ENCODE measurements at regions not wholly inside any gene's neighbourhood (a gene's known extent, or its start where the extent isn't known, plus 50 kb on each side); places are given as distances from the start of the nearest gene placed in this dataset.

DNA sequence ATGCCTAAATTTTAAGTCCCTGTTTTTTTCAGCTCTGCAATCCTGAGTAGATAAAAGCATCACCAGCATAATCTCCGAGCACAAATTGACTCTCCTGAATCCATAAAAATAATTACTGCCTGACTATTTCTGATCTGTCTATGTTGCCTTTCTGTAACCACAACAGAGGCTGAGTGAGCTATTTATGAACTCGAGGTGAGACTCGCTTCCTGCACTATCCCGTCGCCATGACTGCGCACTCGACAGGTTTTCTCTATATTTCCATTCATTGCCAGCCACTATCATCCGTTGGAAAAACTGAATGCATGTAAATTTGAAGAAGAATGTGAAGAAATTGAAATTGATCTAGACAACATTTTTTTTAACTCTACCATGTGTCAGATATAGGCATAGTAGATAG, 897.2 kb downstream of the ADGRL2 start:
- H3K27ac ChIP-seq (ENCODE audit: low read depth, low read length): no peak overlapping the region
- no peak overlapping the region for H3K4me3 ChIP-seq (ENCODE audit: low read length in 3 of 3)
- H3K9ac ChIP-seq (ENCODE audit: low read depth in 1 of 3, low read length in 3 of 3): no peak overlapping the region
- H3K36me3 ChIP-seq (ENCODE audit: control insufficient read depth in 3 of 3, insufficient read depth in 3 of 3, low read length in 3 of 3): no peaks in the 10 kb centered on the region
- no peaks in the 10 kb centered on the region for H3K9me3 ChIP-seq (ENCODE audit: control insufficient read depth in 3 of 3, low read length in 3 of 3)
- H3K4me1 ChIP-seq (ENCODE audit: control insufficient read depth in 3 of 3, insufficient read depth in 3 of 3, low read length in 3 of 3): no peaks in the 10 kb centered on the region
- no peaks in the 10 kb centered on the region for H3K27me3 ChIP-seq (ENCODE audit: control insufficient read depth in 3 of 3, insufficient read depth in 3 of 3, low read length in 3 of 3)

DNA sequence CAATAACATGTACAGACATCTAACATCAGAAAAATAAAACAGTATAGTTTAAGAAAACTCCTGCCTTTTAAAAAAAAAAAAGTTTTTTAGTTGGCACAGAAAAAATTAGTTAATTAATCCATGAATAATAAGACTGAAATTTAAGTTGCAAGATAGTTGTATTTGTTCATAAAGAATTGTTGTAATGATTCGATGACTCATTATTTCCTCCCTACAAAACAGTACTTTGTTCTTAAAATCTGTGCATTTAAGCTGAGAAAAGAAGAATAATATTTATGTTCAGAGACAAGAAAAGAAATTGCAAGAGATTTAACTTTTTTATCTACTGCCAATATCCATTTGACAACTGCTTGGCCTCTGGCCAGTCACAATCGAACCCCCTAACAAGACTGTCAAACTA, 894.7 kb downstream of the ADGRL2 start:
- H3K27me3 ChIP-seq (ENCODE audit: control insufficient read depth in 3 of 3, insufficient read depth in 3 of 3, low read length in 3 of 3): no peaks in the 10 kb centered on the region

DNA sequence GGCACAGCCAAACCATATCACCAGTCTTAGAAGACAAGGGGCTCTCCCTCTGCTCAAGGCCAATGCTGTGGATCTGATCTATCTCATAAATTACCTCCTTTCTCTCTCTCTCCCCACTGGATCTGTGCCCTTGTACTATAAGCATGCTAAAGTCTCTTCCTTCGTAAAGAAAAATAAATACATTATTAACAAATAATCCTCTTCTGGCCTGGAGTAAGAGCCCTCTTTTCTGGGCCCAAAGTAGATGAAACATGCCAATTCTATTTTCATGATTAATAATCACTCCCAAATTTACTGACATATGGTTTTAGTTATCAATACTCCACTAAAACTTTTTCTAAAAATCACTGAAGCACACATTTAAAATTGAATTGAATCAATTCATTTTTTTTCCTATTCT, 889.7 kb downstream of the ADGRL2 start:
- H3K9ac ChIP-seq (ENCODE audit: low read depth in 1 of 3, low read length in 3 of 3): no peak overlapping the region
- H3K4me3 ChIP-seq (ENCODE audit: low read length in 3 of 3): no peak overlapping the region
- H3K27me3 ChIP-seq (ENCODE audit: control insufficient read depth in 3 of 3, insufficient read depth in 3 of 3, low read length in 3 of 3): no peaks in the 10 kb centered on the region
- no peaks in the 10 kb centered on the region for H3K4me1 ChIP-seq (ENCODE audit: control insufficient read depth in 3 of 3, insufficient read depth in 3 of 3, low read length in 3 of 3)
- H3K36me3 ChIP-seq (ENCODE audit: control insufficient read depth in 3 of 3, insufficient read depth in 3 of 3, low read length in 3 of 3): no peaks in the 10 kb centered on the region
- H3K9me3 ChIP-seq (ENCODE audit: control insufficient read depth in 3 of 3, low read length in 3 of 3): peaks cover 0 to 7% (median 0%) of the 10 kb centered on the region in 3 donors
- H3K27ac ChIP-seq (ENCODE audit: low read depth, low read length): no peak overlapping the region

More for the DNA sequence above, 894.7 kb downstream of the ADGRL2 start:
- Histone ChIP-seq H3K4me1 (ENCODE audit: control insufficient read depth in 3 of 3, insufficient read depth in 3 of 3, low read length in 3 of 3) (no peaks in the 10 kb centered on the region), H3K9ac (ENCODE audit: low read depth in 1 of 3, low read length in 3 of 3) (no peak overlapping the region), H3K36me3 (ENCODE audit: control insufficient read depth in 3 of 3, insufficient read depth in 3 of 3, low read length in 3 of 3) (no peaks in the 10 kb centered on the region), H3K27ac (ENCODE audit: low read depth, low read length) (no peak overlapping the region), H3K9me3 (ENCODE audit: control insufficient read depth in 3 of 3, low read length in 3 of 3) (no peaks in the 10 kb centered on the region), H3K4me3 (ENCODE audit: low read length in 3 of 3) (no peak overlapping the region)

DNA sequence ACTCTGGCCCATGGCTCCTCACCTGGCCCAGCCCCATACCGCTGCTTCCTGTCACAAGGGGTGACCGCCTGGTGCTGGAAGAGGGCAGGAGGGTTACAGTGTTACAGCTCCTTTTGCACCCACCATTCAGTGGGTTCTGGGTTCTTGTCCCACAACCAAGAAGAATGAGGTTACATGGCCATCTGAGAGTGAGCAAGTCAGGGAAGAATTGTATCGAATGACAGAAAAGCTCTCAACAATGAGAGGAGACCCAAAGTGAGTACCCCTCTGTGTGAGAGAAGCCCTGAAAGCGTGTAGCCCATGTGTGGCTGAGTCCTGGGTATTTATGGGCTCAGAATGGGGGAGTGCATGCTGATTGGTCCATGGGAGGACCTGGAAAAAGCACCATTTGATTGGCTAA, 888.5 kb downstream of the ADGRL2 start:
- H3K9me3 ChIP-seq (ENCODE audit: control insufficient read depth in 3 of 3, low read length in 3 of 3): peaks cover 0 to 7% (median 0%) of the 10 kb centered on the region in 3 donors
- no peak overlapping the region for H3K9ac ChIP-seq (ENCODE audit: low read depth in 1 of 3, low read length in 3 of 3)
- H3K4me3 ChIP-seq (ENCODE audit: low read length in 3 of 3): no peak overlapping the region
- H3K4me1 ChIP-seq (ENCODE audit: control insufficient read depth in 3 of 3, insufficient read depth in 3 of 3, low read length in 3 of 3): no peaks in the 10 kb centered on the region
- no peak overlapping the region for H3K27ac ChIP-seq (ENCODE audit: low read depth, low read length)
- no peaks in the 10 kb centered on the region for H3K27me3 ChIP-seq (ENCODE audit: control insufficient read depth in 3 of 3, insufficient read depth in 3 of 3, low read length in 3 of 3)
- no peaks in the 10 kb centered on the region for H3K36me3 ChIP-seq (ENCODE audit: control insufficient read depth in 3 of 3, insufficient read depth in 3 of 3, low read length in 3 of 3)

DNA sequence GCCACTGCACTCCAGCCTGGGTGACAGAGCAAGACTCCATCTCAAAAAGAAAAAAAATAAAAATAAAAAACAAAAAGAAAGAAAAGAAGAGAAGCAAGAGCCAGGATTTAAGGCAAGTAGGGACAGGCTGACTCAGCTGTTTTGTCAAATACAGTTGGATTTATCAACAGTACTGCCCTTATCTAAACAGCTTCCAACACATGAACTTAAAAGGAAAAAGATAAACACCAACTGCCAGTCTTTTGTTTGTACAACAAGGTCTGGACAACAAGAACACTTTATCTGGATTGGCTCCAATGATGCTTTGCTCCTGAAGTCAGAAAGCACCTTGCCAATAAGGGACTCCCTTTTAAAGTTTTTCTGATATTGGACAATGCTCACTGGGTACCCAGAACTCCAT, 886.0 kb downstream of the ADGRL2 start:
- Histone ChIP-seq H3K9me3 (ENCODE audit: control insufficient read depth in 3 of 3, low read length in 3 of 3) (peaks cover 0 to 7% (median 0%) of the 10 kb centered on the region in 3 donors), H3K4me3 (ENCODE audit: low read length in 3 of 3) (no peak overlapping the region), H3K9ac (ENCODE audit: low read depth in 1 of 3, low read length in 3 of 3) (no peak overlapping the region), H3K36me3 (ENCODE audit: control insufficient read depth in 3 of 3, insufficient read depth in 3 of 3, low read length in 3 of 3) (no peaks in the 10 kb centered on the region), H3K27ac (ENCODE audit: low read depth, low read length) (no peak overlapping the region), H3K27me3 (ENCODE audit: control insufficient read depth in 3 of 3, insufficient read depth in 3 of 3, low read length in 3 of 3) (no peaks in the 10 kb centered on the region), H3K4me1 (ENCODE audit: control insufficient read depth in 3 of 3, insufficient read depth in 3 of 3, low read length in 3 of 3) (no peaks in the 10 kb centered on the region)

DNA sequence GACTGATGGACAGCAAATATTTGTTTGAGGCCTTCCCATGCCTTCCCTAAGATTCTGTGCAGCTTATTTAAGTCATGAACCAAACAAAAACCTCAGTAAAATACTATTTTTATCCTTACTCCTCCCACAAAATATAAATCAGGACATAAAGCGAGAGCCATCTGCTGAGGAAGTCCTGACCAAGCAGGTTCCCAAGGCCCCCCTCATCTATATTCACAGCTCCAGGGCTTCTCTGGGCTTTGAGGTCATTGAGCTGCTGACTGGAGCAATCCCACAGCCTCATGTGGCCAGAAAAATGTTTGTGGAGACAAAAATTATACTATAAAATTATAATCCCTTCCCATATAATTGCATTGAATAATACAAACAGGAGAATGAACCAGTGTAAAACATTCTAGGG, 846.2 kb downstream of the ADGRL2 start:
- no peaks in the 10 kb centered on the region for H3K27me3 ChIP-seq (ENCODE audit: control insufficient read depth in 3 of 3, insufficient read depth in 3 of 3, low read length in 3 of 3)
- H3K4me1 ChIP-seq (ENCODE audit: control insufficient read depth in 3 of 3, insufficient read depth in 3 of 3, low read length in 3 of 3): no peaks in the 10 kb centered on the region
- no peak overlapping the region for H3K4me3 ChIP-seq (ENCODE audit: low read length in 3 of 3)
- H3K27ac ChIP-seq (ENCODE audit: low read depth, low read length): no peak overlapping the region
- H3K9me3 ChIP-seq (ENCODE audit: control insufficient read depth in 3 of 3, low read length in 3 of 3): no peaks in the 10 kb centered on the region
- H3K9ac ChIP-seq (ENCODE audit: low read depth in 1 of 3, low read length in 3 of 3): no peak overlapping the region
- H3K36me3 ChIP-seq (ENCODE audit: control insufficient read depth in 3 of 3, insufficient read depth in 3 of 3, low read length in 3 of 3): no peaks in the 10 kb centered on the region

DNA sequence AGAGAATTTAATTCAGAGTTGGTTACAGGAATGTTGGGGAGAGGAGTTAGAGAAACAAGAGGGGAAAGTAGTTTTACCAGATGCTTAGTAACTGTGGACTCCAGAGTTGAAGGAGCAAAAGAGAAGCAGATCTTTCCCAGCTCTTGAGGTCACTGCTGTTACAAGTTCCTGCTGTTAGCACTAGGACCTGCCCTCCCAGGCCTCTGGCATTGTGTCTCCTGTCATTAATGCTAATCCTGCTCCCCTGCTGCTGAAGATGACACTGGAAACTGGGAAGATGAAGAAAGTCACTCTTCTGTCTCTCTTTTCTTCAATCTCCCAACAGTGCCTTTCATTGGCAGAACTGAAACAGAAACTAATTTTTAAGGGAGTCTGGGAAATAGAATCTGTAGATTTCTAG, 845.6 kb downstream of the ADGRL2 start:
- H3K36me3 ChIP-seq (ENCODE audit: control insufficient read depth in 3 of 3, insufficient read depth in 3 of 3, low read length in 3 of 3): no peaks in the 10 kb centered on the region
- H3K9me3 ChIP-seq (ENCODE audit: control insufficient read depth in 3 of 3, low read length in 3 of 3): no peaks in the 10 kb centered on the region
- H3K27me3 ChIP-seq (ENCODE audit: control insufficient read depth in 3 of 3, insufficient read depth in 3 of 3, low read length in 3 of 3): no peaks in the 10 kb centered on the region
- no peak overlapping the region for H3K4me3 ChIP-seq (ENCODE audit: low read length in 3 of 3)
- no peak overlapping the region for H3K9ac ChIP-seq (ENCODE audit: low read depth in 1 of 3, low read length in 3 of 3)
- no peaks in the 10 kb centered on the region for H3K4me1 ChIP-seq (ENCODE audit: control insufficient read depth in 3 of 3, insufficient read depth in 3 of 3, low read length in 3 of 3)
- no peak overlapping the region for H3K27ac ChIP-seq (ENCODE audit: low read depth, low read length)

DNA sequence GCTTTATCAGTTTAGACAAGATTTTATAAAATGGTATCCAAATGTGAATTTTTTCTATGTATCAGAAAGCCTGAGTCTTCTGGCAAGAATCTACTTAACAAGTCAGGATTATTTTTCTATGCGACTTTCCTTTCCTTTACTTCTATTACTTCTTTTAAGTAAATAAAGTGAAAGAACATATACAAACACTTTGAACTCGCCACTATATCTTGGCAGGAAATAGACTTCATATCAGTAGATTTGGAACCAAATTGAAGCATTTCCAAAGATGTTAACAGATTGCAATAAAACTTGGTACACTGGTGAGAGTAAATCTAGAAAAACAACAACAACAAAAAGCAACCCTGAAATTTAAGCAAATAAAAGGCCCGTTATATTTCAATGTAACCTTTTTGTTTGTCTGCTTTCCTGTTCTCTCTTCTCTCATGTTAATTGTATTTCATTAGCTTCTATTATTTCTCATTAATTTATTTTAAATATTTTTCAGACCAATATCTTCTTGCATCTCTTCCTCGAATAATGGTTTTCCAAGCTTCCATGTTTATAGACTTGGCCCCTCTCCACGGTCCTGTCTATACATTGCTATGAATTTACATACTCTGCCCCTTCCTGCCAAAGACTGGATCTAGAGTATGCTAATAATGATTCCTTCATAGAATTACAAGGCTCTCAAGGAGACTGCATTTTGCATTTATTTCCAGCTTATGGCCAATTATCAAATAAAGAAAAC, 843.6 kb downstream of the ADGRL2 start:
- H3K27ac ChIP-seq (ENCODE audit: low read depth, low read length): no peak overlapping the region
- H3K27me3 ChIP-seq (ENCODE audit: control insufficient read depth in 3 of 3, insufficient read depth in 3 of 3, low read length in 3 of 3): no peaks in the 10 kb centered on the region
- no peaks in the 10 kb centered on the region for H3K9me3 ChIP-seq (ENCODE audit: control insufficient read depth in 3 of 3, low read length in 3 of 3)
- H3K4me3 ChIP-seq (ENCODE audit: low read length in 3 of 3): no peak overlapping the region
- H3K9ac ChIP-seq (ENCODE audit: low read depth in 1 of 3, low read length in 3 of 3): no peak overlapping the region
- H3K36me3 ChIP-seq (ENCODE audit: control insufficient read depth in 3 of 3, insufficient read depth in 3 of 3, low read length in 3 of 3): no peaks in the 10 kb centered on the region
- H3K4me1 ChIP-seq (ENCODE audit: control insufficient read depth in 3 of 3, insufficient read depth in 3 of 3, low read length in 3 of 3): no peaks in the 10 kb centered on the region

DNA sequence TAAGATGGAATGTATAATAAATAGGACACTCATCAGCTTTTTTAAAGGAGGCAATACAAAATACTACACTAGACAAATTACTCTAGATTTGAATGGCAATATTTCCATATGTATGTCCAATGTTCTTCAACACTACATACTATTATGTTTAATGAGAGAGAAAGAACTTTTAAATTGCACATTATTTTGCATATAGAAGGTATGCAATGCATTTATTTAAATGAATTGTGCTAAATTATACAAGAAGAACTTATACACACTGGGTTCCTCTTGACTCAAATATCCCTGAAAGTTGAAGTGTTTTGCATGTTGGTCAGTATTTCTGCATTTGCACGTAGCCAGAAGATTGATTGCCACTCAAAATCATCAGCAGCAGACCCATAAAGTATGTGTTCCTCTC, 839.6 kb downstream of the ADGRL2 start:
- Histone ChIP-seq H3K4me1 (ENCODE audit: control insufficient read depth in 3 of 3, insufficient read depth in 3 of 3, low read length in 3 of 3) (no peaks in the 10 kb centered on the region), H3K9me3 (ENCODE audit: control insufficient read depth in 3 of 3, low read length in 3 of 3) (no peaks in the 10 kb centered on the region), H3K27me3 (ENCODE audit: control insufficient read depth in 3 of 3, insufficient read depth in 3 of 3, low read length in 3 of 3) (no peaks in the 10 kb centered on the region), H3K27ac (ENCODE audit: low read depth, low read length) (no peak overlapping the region), H3K9ac (ENCODE audit: low read depth in 1 of 3, low read length in 3 of 3) (no peak overlapping the region), H3K4me3 (ENCODE audit: low read length in 3 of 3) (no peak overlapping the region), H3K36me3 (ENCODE audit: control insufficient read depth in 3 of 3, insufficient read depth in 3 of 3, low read length in 3 of 3) (no peaks in the 10 kb centered on the region)

DNA sequence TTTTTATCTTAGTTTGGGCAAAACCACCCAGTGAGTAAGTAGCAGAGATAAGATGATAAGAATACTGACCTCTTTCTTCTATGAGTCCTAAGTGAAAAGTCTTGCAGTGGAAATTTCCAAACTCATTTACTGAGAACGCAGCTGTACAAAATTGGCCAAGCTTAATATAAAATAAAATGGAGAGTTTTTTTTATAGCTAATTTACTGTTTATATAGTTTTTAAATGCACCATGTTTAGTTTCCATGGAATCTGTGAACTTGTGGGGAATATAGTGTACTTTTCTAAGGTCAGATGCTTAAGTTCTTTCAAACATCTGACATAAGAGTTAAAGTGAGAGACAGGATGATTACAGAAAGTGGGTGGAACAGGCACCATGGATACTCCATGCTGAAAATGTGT, 833.5 kb downstream of the ADGRL2 start:
- no peak overlapping the region for H3K27ac ChIP-seq (ENCODE audit: low read depth, low read length)
- H3K9ac ChIP-seq (ENCODE audit: low read depth in 1 of 3, low read length in 3 of 3): no peak overlapping the region
- no peak overlapping the region for H3K4me3 ChIP-seq (ENCODE audit: low read length in 3 of 3)
- no peaks in the 10 kb centered on the region for H3K9me3 ChIP-seq (ENCODE audit: control insufficient read depth in 3 of 3, low read length in 3 of 3)
- no peaks in the 10 kb centered on the region for H3K4me1 ChIP-seq (ENCODE audit: control insufficient read depth in 3 of 3, insufficient read depth in 3 of 3, low read length in 3 of 3)
- no peaks in the 10 kb centered on the region for H3K27me3 ChIP-seq (ENCODE audit: control insufficient read depth in 3 of 3, insufficient read depth in 3 of 3, low read length in 3 of 3)
- no peaks in the 10 kb centered on the region for H3K36me3 ChIP-seq (ENCODE audit: control insufficient read depth in 3 of 3, insufficient read depth in 3 of 3, low read length in 3 of 3)

Data from skeletal muscle tissue (tissue), 3 donors.